HPDE6-E6E7 (cell line): ENCODE measurements at regions not wholly inside any gene's neighbourhood (a gene's known extent, or its start where the extent isn't known, plus 50 kb on each side); places are given as distances from the start of the nearest gene placed in this dataset.

Experiments
- DNase-seq: peaks from one replicate; pipeline ENCODE4 v3.0.0; 2011; ENCODE audit warnings: missing footprints; ENCODE audit errors: extremely low spot score

- DNase-seq: peak; percentile 49
Measured at GRCh38 chr5:141778206-141778605, 96.2 kb upstream of the ARAP3 start.

GRCh38 chr5:141777711-141778110 lies 95.7 kb upstream of the ARAP3 start:
- DNase-seq: no peak

GRCh38 chr5:141777130-141777529 lies 95.1 kb upstream of the ARAP3 start:
- DNase-seq: no peak

- no peak for DNase-seq
Measured at GRCh38 chr5:141773779-141774562, 91.9 kb upstream of the ARAP3 start.

- DNase-seq: no peak
Measured at GRCh38 chr5:141772281-141772680, 90.3 kb upstream of the ARAP3 start.

- no peak for DNase-seq
Measured at GRCh38 chr5:141771562-141771961, 89.5 kb upstream of the ARAP3 start.

GRCh38 chr5:141771031-141771430 lies 89.0 kb upstream of the ARAP3 start:
- no peak for DNase-seq

- DNase-seq: no peak
Measured at GRCh38 chr5:141769671-141770070, 87.6 kb upstream of the ARAP3 start.

GRCh38 chr5:141767671-141768070 lies 85.6 kb upstream of the ARAP3 start:
- no peak for DNase-seq

GRCh38 chr5:141765896-141766551 lies 84.0 kb upstream of the ARAP3 start:
- no peak for DNase-seq

GRCh38 chr5:141763541-141763940 lies 81.5 kb upstream of the ARAP3 start:
- DNase-seq: no peak

GRCh38 chr5:141762790-141763368 lies 80.8 kb upstream of the ARAP3 start:
- no peak for DNase-seq

- no peak for DNase-seq
Measured at GRCh38 chr5:141762316-141762715, 80.3 kb upstream of the ARAP3 start.

GRCh38 chr5:141760753-141761152 lies 78.7 kb upstream of the ARAP3 start:
- no peak for DNase-seq

- no peak for DNase-seq
Measured at GRCh38 chr5:141760193-141760592, 78.2 kb upstream of the ARAP3 start.

- no peak for DNase-seq
Measured at GRCh38 chr5:141758310-141758998, 76.4 kb upstream of the ARAP3 start.

GRCh38 chr5:141757402-141757801 lies 75.4 kb upstream of the ARAP3 start:
- peak; percentile 88 for DNase-seq

GRCh38 chr5:141756196-141756595 lies 74.2 kb upstream of the ARAP3 start:
- DNase-seq: no peak

- DNase-seq: peak; percentile 59
Measured at GRCh38 chr5:141753971-141754713, 72.1 kb upstream of the ARAP3 start.

GRCh38 chr5:141753143-141753970 lies 71.3 kb upstream of the ARAP3 start:
- no peak for DNase-seq
